ENCODE measurements at regions not wholly inside any gene's neighbourhood (a gene's known extent, or its start where the extent isn't known, plus 50 kb on each side); places are given as distances from the start of the nearest gene placed in this dataset.

GRCh38 chr13:22176968-22177520, 506.2 kb downstream of the FGF9 start:
- TF ChIP-seq CTCF (conservative IDR thresholded peaks at IDR 0.05) = no peak
- no peak for TF ChIP-seq EZH2 (IDR thresholded peaks at IDR 0.05; ENCODE audit: low read depth)
